GM23338 (cell line): ENCODE measurements at regions not wholly inside any gene's neighbourhood (a gene's known extent, or its start where the extent isn't known, plus 50 kb on each side); places are given as distances from the start of the nearest gene placed in this dataset.

ENCODE experiments used
- ATAC-seq: fragments of 200-7000 bp; cut with Tn5 transposase; 3 replicates; pipeline ENCODE4 v1.9.1; 2020
- DNase-seq: peaks from one replicate; pipeline ENCODE4 v3.0.0-alpha.2; 2015; ENCODE audit warnings: low spot score
- H2AFZ ChIP-seq: fragments of 200-600 bp; sonication (generic); 2 replicates; pipeline ENCODE4 v1.8.0; 2016; ENCODE audit warnings: antibody characterized with exemption, mild to moderate bottlenecking, moderate library complexity
- H3F3A ChIP-seq: fragments of 200-600 bp; sonication (generic); replicated peaks from 2 replicates; pipeline ENCODE4 v1.8.0; 2017; ENCODE audit warnings: antibody characterized with exemption, mixed run types, low read depth
- H3K27ac ChIP-seq: fragments of 200-600 bp; sonication (generic); 2 replicates; pipeline ENCODE4 v1.6.1; 2016; ENCODE audit warnings: low read depth
- H3K27me3 ChIP-seq: fragments of 200-600 bp; sonication (generic); 2 replicates; pipeline ENCODE4 v1.8.0; 2016; ENCODE audit warnings: mild to moderate bottlenecking, mixed run types, moderate library complexity; ENCODE audit not compliant: insufficient read depth
- H3K36me3 ChIP-seq: fragments of 200-600 bp; sonication (generic); 2 replicates; pipeline ENCODE4 v1.8.0; 2016; ENCODE audit warnings: mild to moderate bottlenecking; ENCODE audit not compliant: insufficient read depth
- H3K4me1 ChIP-seq: fragments of 200-600 bp; sonication (generic); 2 replicates; pipeline ENCODE4 v1.8.0; 2016; ENCODE audit warnings: mild to moderate bottlenecking, moderate library complexity; ENCODE audit not compliant: insufficient read depth
- H3K4me2 ChIP-seq: fragments of 200-600 bp; sonication (generic); 2 replicates; pipeline ENCODE4 v1.7.1; 2017; ENCODE audit warnings: mixed run types
- H3K4me3 ChIP-seq: fragments of 200-600 bp; sonication (generic); 2 replicates; pipeline ENCODE4 v1.6.1; 2016; ENCODE audit warnings: mixed run types
- H3K79me2 ChIP-seq: fragments of 200-600 bp; sonication (generic); replicated peaks from 2 replicates; pipeline ENCODE4 v1.8.0; 2017; ENCODE audit warnings: mild to moderate bottlenecking; ENCODE audit not compliant: insufficient read depth
- H3K9me2 ChIP-seq: fragments of 200-600 bp; sonication (generic); 2 replicates; pipeline ENCODE4 v1.8.0; 2017; ENCODE audit not compliant: insufficient read depth
- H4K20me1 ChIP-seq: fragments of 200-600 bp; sonication (generic); replicated peaks from 2 replicates; pipeline ENCODE4 v1.8.0; 2017; ENCODE audit warnings: mild to moderate bottlenecking; ENCODE audit not compliant: insufficient read depth
- H3K27ac Mint-ChIP-seq: 2 replicates; pipeline ENCODE4 v1.8.0; 2020; ENCODE audit warnings: inconsistent platforms, mild to moderate bottlenecking, moderate library complexity, mixed read lengths
- H3K27me3 Mint-ChIP-seq: 3 replicates; pipeline ENCODE4 v1.8.0; 2022; ENCODE audit warnings: low read depth, mild to moderate bottlenecking, moderate library complexity, mixed read lengths, inconsistent platforms; ENCODE audit not compliant: insufficient read depth, poor library complexity
- H3K36me3 Mint-ChIP-seq: 3 replicates; pipeline ENCODE4 v1.8.0; 2021; ENCODE audit warnings: low read depth, mild to moderate bottlenecking, inconsistent platforms, moderate library complexity, mixed read lengths
- H3K4me1 Mint-ChIP-seq: 3 replicates; pipeline ENCODE4 v1.8.0; 2020; ENCODE audit warnings: mild to moderate bottlenecking, inconsistent platforms, mixed read lengths
- H3K4me3 Mint-ChIP-seq: 3 replicates; pipeline ENCODE4 v1.8.0; 2021; ENCODE audit warnings: moderate library complexity, mild to moderate bottlenecking, inconsistent platforms, mixed read lengths
- H3K9me3 Mint-ChIP-seq: 3 replicates; pipeline ENCODE4 v1.8.0; 2020; ENCODE audit warnings: moderate library complexity, mild to moderate bottlenecking, inconsistent platforms, mixed read lengths
- ETS1 ChIP-seq: IDR thresholded peaks from 2 replicates; pipeline ENCODE4 v1.6.1; 2016; ENCODE audit warnings: antibody characterized with exemption
- EZH2 ChIP-seq: fragments of 200-600 bp; sonication (generic); IDR thresholded peaks from one replicate; pipeline ENCODE4 v1.8.0; 2017; ENCODE audit warnings: antibody characterized with exemption, mild to moderate bottlenecking, low read depth; ENCODE audit not compliant: unreplicated experiment
- EZH2phosphoT487 ChIP-seq: fragments of 200-600 bp; sonication (generic); IDR thresholded peaks from one replicate; pipeline ENCODE4 v1.8.1; 2018; ENCODE audit warnings: antibody characterized with exemption; ENCODE audit not compliant: unreplicated experiment
- JUNB ChIP-seq: IDR thresholded peaks from one replicate; pipeline ENCODE4 v1.6.1; 2016; ENCODE audit warnings: antibody characterized with exemption; ENCODE audit not compliant: unreplicated experiment
- POLR2AphosphoS5 ChIP-seq: IDR thresholded peaks from 2 replicates; pipeline ENCODE4 v1.6.1; 2016; ENCODE audit warnings: antibody characterized with exemption, low read depth
- STAT1 ChIP-seq: IDR thresholded peaks from one replicate; pipeline ENCODE4 v1.6.1; 2016; ENCODE audit warnings: antibody characterized with exemption; ENCODE audit not compliant: unreplicated experiment
- TF ChIP-seq, protein P1 (sequence below): fragments of 250-450 bp; sonication (Bioruptor Pico); IDR thresholded peaks from 2 replicates; pipeline ENCODE4 v1.5.0; 2020; ENCODE audit warnings: mild to moderate bottlenecking, moderate library complexity
- TF ChIP-seq, protein P2 (sequence below), 2 experiments: fragments of 200-600 bp in 1 of 2; sonication (generic) in 1 of 2; conservative IDR thresholded peaks; 2 replicates each; pipeline versions ENCODE4 v1.5.1 to v1.6.1; 2016 to 2017; ENCODE audit warnings: antibody characterized with exemption in 2 of 2, low read depth in 2 of 2, mild to moderate bottlenecking in 2 of 2, moderate library complexity in 1 of 2
- TF ChIP-seq, protein P3 (sequence below): IDR thresholded peaks from one replicate; pipeline ENCODE4 v1.6.1; 2018; ENCODE audit warnings: antibody characterized with exemption; ENCODE audit not compliant: unreplicated experiment

- H3K4me1 Mint-ChIP-seq = peaks cover 39% of the 10 kb centered on the region
- peaks cover 6% of the 10 kb centered on the region; the same call in 2 of the 3 replicates for H3K36me3 Mint-ChIP-seq
- H3K27ac Mint-ChIP-seq = peak overlapping the region; percentile 50
- no peak for TF ChIP-seq ETS1
- no peak for TF ChIP-seq EZH2
- no peak for TF ChIP-seq POLR2AphosphoS5
- no peak for TF ChIP-seq JUNB
- TF ChIP-seq, protein P1, sequence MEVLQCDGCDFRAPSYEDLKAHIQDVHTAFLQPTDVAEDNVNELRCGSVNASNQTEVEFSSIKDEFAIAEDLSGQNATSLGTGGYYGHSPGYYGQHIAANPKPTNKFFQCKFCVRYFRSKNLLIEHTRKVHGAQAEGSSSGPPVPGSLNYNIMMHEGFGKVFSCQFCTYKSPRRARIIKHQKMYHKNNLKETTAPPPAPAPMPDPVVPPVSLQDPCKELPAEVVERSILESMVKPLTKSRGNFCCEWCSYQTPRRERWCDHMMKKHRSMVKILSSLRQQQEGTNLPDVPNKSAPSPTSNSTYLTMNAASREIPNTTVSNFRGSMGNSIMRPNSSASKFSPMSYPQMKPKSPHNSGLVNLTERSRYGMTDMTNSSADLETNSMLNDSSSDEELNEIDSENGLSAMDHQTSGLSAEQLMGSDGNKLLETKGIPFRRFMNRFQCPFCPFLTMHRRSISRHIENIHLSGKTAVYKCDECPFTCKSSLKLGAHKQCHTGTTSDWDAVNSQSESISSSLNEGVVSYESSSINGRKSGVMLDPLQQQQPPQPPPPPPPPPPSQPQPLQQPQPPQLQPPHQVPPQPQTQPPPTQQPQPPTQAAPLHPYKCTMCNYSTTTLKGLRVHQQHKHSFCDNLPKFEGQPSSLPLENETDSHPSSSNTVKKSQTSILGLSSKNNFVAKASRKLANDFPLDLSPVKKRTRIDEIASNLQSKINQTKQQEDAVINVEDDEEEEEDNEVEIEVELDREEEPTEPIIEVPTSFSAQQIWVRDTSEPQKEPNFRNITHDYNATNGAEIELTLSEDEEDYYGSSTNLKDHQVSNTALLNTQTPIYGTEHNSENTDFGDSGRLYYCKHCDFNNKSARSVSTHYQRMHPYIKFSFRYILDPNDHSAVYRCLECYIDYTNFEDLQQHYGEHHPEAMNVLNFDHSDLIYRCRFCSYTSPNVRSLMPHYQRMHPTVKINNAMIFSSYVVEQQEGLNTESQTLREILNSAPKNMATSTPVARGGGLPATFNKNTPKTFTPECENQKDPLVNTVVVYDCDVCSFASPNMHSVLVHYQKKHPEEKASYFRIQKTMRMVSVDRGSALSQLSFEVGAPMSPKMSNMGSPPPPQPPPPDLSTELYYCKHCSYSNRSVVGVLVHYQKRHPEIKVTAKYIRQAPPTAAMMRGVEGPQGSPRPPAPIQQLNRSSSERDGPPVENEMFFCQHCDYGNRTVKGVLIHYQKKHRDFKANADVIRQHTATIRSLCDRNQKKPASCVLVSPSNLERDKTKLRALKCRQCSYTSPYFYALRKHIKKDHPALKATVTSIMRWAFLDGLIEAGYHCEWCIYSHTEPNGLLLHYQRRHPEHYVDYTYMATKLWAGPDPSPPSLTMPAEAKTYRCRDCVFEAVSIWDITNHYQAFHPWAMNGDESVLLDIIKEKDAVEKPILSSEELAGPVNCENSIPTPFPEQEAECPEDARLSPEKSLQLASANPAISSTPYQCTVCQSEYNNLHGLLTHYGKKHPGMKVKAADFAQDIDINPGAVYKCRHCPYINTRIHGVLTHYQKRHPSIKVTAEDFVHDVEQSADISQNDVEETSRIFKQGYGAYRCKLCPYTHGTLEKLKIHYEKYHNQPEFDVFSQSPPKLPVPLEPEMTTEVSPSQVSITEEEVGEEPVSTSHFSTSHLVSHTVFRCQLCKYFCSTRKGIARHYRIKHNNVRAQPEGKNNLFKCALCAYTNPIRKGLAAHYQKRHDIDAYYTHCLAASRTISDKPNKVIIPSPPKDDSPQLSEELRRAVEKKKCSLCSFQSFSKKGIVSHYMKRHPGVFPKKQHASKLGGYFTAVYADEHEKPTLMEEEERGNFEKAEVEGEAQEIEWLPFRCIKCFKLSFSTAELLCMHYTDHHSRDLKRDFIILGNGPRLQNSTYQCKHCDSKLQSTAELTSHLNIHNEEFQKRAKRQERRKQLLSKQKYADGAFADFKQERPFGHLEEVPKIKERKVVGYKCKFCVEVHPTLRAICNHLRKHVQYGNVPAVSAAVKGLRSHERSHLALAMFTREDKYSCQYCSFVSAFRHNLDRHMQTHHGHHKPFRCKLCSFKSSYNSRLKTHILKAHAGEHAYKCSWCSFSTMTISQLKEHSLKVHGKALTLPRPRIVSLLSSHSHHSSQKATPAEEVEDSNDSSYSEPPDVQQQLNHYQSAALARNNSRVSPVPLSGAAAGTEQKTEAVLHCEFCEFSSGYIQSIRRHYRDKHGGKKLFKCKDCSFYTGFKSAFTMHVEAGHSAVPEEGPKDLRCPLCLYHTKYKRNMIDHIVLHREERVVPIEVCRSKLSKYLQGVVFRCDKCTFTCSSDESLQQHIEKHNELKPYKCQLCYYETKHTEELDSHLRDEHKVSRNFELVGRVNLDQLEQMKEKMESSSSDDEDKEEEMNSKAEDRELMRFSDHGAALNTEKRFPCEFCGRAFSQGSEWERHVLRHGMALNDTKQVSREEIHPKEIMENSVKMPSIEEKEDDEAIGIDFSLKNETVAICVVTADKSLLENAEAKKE = no peak
- TF ChIP-seq STAT1 = no peak
- TF ChIP-seq, protein P2, sequence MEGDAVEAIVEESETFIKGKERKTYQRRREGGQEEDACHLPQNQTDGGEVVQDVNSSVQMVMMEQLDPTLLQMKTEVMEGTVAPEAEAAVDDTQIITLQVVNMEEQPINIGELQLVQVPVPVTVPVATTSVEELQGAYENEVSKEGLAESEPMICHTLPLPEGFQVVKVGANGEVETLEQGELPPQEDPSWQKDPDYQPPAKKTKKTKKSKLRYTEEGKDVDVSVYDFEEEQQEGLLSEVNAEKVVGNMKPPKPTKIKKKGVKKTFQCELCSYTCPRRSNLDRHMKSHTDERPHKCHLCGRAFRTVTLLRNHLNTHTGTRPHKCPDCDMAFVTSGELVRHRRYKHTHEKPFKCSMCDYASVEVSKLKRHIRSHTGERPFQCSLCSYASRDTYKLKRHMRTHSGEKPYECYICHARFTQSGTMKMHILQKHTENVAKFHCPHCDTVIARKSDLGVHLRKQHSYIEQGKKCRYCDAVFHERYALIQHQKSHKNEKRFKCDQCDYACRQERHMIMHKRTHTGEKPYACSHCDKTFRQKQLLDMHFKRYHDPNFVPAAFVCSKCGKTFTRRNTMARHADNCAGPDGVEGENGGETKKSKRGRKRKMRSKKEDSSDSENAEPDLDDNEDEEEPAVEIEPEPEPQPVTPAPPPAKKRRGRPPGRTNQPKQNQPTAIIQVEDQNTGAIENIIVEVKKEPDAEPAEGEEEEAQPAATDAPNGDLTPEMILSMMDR (conservative IDR thresholded peaks at IDR 0.05; ENCODE audit: low read depth in 2 of 2) = no peak
- TF ChIP-seq EZH2phosphoT487 = no peak
- TF ChIP-seq, protein P3, sequence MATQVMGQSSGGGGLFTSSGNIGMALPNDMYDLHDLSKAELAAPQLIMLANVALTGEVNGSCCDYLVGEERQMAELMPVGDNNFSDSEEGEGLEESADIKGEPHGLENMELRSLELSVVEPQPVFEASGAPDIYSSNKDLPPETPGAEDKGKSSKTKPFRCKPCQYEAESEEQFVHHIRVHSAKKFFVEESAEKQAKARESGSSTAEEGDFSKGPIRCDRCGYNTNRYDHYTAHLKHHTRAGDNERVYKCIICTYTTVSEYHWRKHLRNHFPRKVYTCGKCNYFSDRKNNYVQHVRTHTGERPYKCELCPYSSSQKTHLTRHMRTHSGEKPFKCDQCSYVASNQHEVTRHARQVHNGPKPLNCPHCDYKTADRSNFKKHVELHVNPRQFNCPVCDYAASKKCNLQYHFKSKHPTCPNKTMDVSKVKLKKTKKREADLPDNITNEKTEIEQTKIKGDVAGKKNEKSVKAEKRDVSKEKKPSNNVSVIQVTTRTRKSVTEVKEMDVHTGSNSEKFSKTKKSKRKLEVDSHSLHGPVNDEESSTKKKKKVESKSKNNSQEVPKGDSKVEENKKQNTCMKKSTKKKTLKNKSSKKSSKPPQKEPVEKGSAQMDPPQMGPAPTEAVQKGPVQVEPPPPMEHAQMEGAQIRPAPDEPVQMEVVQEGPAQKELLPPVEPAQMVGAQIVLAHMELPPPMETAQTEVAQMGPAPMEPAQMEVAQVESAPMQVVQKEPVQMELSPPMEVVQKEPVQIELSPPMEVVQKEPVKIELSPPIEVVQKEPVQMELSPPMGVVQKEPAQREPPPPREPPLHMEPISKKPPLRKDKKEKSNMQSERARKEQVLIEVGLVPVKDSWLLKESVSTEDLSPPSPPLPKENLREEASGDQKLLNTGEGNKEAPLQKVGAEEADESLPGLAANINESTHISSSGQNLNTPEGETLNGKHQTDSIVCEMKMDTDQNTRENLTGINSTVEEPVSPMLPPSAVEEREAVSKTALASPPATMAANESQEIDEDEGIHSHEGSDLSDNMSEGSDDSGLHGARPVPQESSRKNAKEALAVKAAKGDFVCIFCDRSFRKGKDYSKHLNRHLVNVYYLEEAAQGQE = no peak
- Histone ChIP-seq H3K9me2 (no peaks in the 10 kb centered on the region), H2AFZ (no peak overlapping the region), H3K27me3 (no peaks in the 10 kb centered on the region), H3K4me1 (peaks cover 51% of the 10 kb centered on the region), H3K4me2 (no peak overlapping the region), H3K4me3 (no peak overlapping the region), H3F3A (no peaks in the 10 kb centered on the region), H4K20me1 (no peaks in the 10 kb centered on the region), H3K27ac (no peak overlapping the region), H3K79me2 (peaks cover 72% of the 10 kb centered on the region), H3K36me3 (peaks cover 3% of the 10 kb centered on the region; the same call in 1 of the 2 replicates)
- ATAC-seq (no peak), DNase-seq (no peak)
- H3K4me3 Mint-ChIP-seq = no peak overlapping the region
- H3K27me3 Mint-ChIP-seq = no peaks in the 10 kb centered on the region
- peaks cover 6% of the 10 kb centered on the region; the same call in 2 of the 3 replicates for H3K9me3 Mint-ChIP-seq
These were observed 67.2 kb upstream of the IFNE start for GRCh38 chr9:21549251-21549765.
